Neuronal stem cell (in vitro differentiated cells): ENCODE measurements at regions not wholly inside any gene's neighbourhood (a gene's known extent, or its start where the extent isn't known, plus 50 kb on each side); places are given as distances from the start of the nearest gene placed in this dataset.

Experiments used
- DNase-seq: peaks from one replicate; pipeline ENCODE4 v3.0.0-alpha.2; 2013; ENCODE audit warnings: low spot score
- H2AFZ ChIP-seq: one replicate; pipeline ENCODE4 v1.6.1; 2013; ENCODE audit warnings: mild to moderate bottlenecking, low read length, inconsistent platforms
- H2AK5ac ChIP-seq: 2 replicates; pipeline ENCODE4 v1.6.1; 2013; ENCODE audit warnings: low read depth, mild to moderate bottlenecking, inconsistent platforms, low read length, moderate library complexity, mixed read lengths
- H2BK120ac ChIP-seq: 2 replicates; pipeline ENCODE4 v1.6.1; 2013; ENCODE audit warnings: low read depth, mild to moderate bottlenecking, inconsistent platforms, low read length, moderate library complexity, mixed read lengths
- H2BK12ac ChIP-seq: one replicate; pipeline ENCODE4 v1.6.1; 2013; ENCODE audit warnings: low read length, inconsistent platforms
- H2BK15ac ChIP-seq: 2 replicates; pipeline ENCODE4 v1.6.1; 2013; ENCODE audit warnings: mild to moderate bottlenecking, low read length, inconsistent platforms, mixed read lengths
- H2BK5ac ChIP-seq: one replicate; pipeline ENCODE4 v1.6.1; 2013; ENCODE audit warnings: inconsistent platforms, mild to moderate bottlenecking, low read length, moderate library complexity
- H3K14ac ChIP-seq: one replicate; pipeline ENCODE4 v1.6.1; 2013; ENCODE audit warnings: low read length, inconsistent platforms
- H3K18ac ChIP-seq: 2 replicates; pipeline ENCODE4 v1.6.1; 2013; ENCODE audit warnings: low read length, inconsistent platforms
- H3K23ac ChIP-seq: 2 replicates; pipeline ENCODE4 v1.6.1; 2013; ENCODE audit warnings: low read depth, mild to moderate bottlenecking, mixed read lengths, low read length, inconsistent platforms; ENCODE audit not compliant: poor library complexity
- H3K27ac ChIP-seq: replicated peaks from 3 replicates; pipeline ENCODE4 v1.5.1; 2013; ENCODE audit warnings: low read length, inconsistent platforms
- H3K27me3 ChIP-seq, 3 experiments: 2 replicates each; pipeline ENCODE4 v1.6.1; 2013; ENCODE audit warnings: low read length in 3 of 3, mild to moderate bottlenecking in 2 of 3, inconsistent platforms in 1 of 3, low read depth in 1 of 3, mixed read lengths in 1 of 3, moderate library complexity in 1 of 3; ENCODE audit not compliant: control insufficient read depth in 3 of 3, insufficient read depth in 3 of 3
- H3K36me3 ChIP-seq, 2 donors: replicated peaks in 1 of 2; 2 replicates each; pipeline ENCODE4 v1.6.1; 2013; ENCODE audit warnings: low read length in 2 of 2; ENCODE audit not compliant: control insufficient read depth in 2 of 2, insufficient read depth in 2 of 2
- H3K4ac ChIP-seq: 2 replicates; pipeline ENCODE4 v1.6.1; 2013; ENCODE audit warnings: inconsistent platforms, mild to moderate bottlenecking, low read length, moderate library complexity
- H3K4me1 ChIP-seq, 2 donors: 1 replicate in 1 of 2; 2 replicates in 1 of 2; pipeline ENCODE4 v1.6.1; 2013; ENCODE audit warnings: low read length in 2 of 2, low read depth in 1 of 2; ENCODE audit not compliant: control insufficient read depth in 2 of 2, insufficient read depth in 1 of 2
- H3K4me2 ChIP-seq: one replicate; pipeline ENCODE4 v1.6.1; 2013; ENCODE audit warnings: mild to moderate bottlenecking, low read length, inconsistent platforms; ENCODE audit not compliant: insufficient read depth, poor library complexity, severe bottlenecking
- H3K4me3 ChIP-seq, 2 donors: 2 replicates each; pipeline ENCODE4 v1.5.1; 2013; ENCODE audit warnings: low read length in 2 of 2, mild to moderate bottlenecking in 2 of 2, inconsistent platforms in 1 of 2, moderate library complexity in 1 of 2
- H3K79me1 ChIP-seq: one replicate; pipeline ENCODE4 v1.6.1; 2013; ENCODE audit warnings: low read depth, mild to moderate bottlenecking, inconsistent platforms, low read length, moderate library complexity
- H3K9ac ChIP-seq: one replicate; pipeline ENCODE4 v1.6.1; 2013; ENCODE audit warnings: mild to moderate bottlenecking, low read depth, low read length, inconsistent platforms; ENCODE audit not compliant: poor library complexity
- H3K9me3 ChIP-seq, 2 donors: replicated peaks in 1 of 2; 2 replicates each; pipeline versions ENCODE3 to v1.6.1; 2013; ENCODE audit warnings: low read length in 2 of 2, mild to moderate bottlenecking in 2 of 2, inconsistent platforms in 1 of 2, low read depth in 1 of 2, mixed read lengths in 1 of 2, moderate library complexity in 1 of 2; ENCODE audit not compliant: control insufficient read depth in 2 of 2, insufficient read depth in 1 of 2
- H4K8ac ChIP-seq: one replicate; pipeline ENCODE4 v1.6.1; 2013; ENCODE audit warnings: low read depth, mild to moderate bottlenecking, inconsistent platforms, low read length, moderate library complexity
- H4K91ac ChIP-seq: one replicate; pipeline ENCODE4 v1.6.1; 2013; ENCODE audit warnings: low read length, low read depth, mild to moderate bottlenecking, inconsistent platforms; ENCODE audit not compliant: poor library complexity
- WGBS, 2 donors: extraction: QIAGEN DNeasy Blood & Tissue Kit; methylation state at CpG; one replicate each; pipeline ENCODE4 v1.1.7; 2013; ENCODE audit warnings: missing lambda C conversion rate in 2 of 2, mixed read lengths in 1 of 2; ENCODE audit not compliant: insufficient read length in 2 of 2, insufficient replicate concordance in 1 of 2; ENCODE audit errors: extremely low coverage in 2 of 2; 5-methylcytosine and 5-hydroxymethylcytosine counted together

DNA sequence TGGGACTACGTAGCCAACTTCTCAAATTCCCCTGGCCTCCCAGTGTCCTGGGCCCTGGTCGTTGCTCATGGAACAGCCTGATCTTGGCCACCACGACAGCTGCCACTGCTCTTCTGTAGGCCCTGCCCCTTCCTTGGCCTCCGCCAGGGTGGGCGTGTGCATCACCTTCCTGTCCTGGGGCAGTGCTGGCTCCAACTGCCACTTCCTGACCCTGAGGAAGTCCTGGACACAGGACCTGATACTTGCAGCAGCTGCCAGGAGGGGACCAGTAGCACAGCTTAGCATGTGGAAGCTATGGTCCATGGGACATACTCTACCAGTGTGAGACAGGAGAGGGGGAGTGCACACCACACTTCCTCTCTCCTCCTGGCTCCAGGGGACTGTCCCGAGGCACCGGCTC is 145.2 kb downstream of the TENT4A start:
- H3K23ac ChIP-seq = no peak overlapping the region
- peak overlapping the region; percentile 48 for H3K18ac ChIP-seq
- H3K4me2 ChIP-seq = no peak overlapping the region
- no peak overlapping the region for H3K9ac ChIP-seq
- H4K91ac ChIP-seq = no peak overlapping the region
- H2AK5ac ChIP-seq = no peak overlapping the region
- H2BK5ac ChIP-seq = no peak overlapping the region
- H3K4me1 ChIP-seq = no peaks in the 10 kb centered on the region
- no CpG with 5 or more reads among the region's 7 CpGs for WGBS, 2 donors
- no peaks in the 10 kb centered on the region for H3K27me3 ChIP-seq
- no peak overlapping the region for H2BK15ac ChIP-seq
- H3K14ac ChIP-seq = peak overlapping the region; percentile 48
- H3K27ac ChIP-seq = no peak overlapping the region
- no peak overlapping the region for H2BK120ac ChIP-seq
- H3K9me3 ChIP-seq = peaks cover 0 to 3% of the 10 kb centered on the region in 2 donors
- H3K4ac ChIP-seq = no peak overlapping the region
- H2AFZ ChIP-seq = no peak overlapping the region
- H3K79me1 ChIP-seq = no peaks in the 10 kb centered on the region
- H3K4me3 ChIP-seq = peak overlapping the region in 1 of 2 donors; percentile 5
- DNase-seq = no peak
- no peak overlapping the region for H2BK12ac ChIP-seq
- no peak overlapping the region for H4K8ac ChIP-seq
- no peaks in the 10 kb centered on the region for H3K36me3 ChIP-seq

DNA sequence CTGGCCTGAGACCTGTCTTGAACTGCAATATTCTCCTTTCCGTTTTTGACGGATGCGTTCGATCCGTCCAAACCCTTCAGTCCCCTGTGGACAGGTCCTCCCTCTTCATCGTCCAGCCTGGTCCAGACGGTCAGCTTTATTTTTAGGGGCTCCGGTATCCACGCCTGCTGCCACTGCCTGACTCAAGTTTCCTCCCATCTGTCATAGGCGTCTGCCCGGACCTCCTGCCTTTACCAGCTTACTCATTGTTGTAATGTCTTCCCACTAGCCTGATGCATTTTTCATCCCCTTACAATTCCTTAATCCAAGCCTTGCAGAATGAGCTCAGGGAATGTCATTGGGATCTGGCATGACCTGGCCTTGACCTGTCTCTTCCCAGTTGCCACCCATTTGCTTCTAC is 145.8 kb downstream of the TENT4A start:
- Histone ChIP-seq H3K9ac (no peak overlapping the region), H3K9me3 (peaks cover 0 to 3% of the 10 kb centered on the region in 2 donors), H3K36me3 (no peaks in the 10 kb centered on the region), H3K27me3 (no peaks in the 10 kb centered on the region), H2BK5ac (no peak overlapping the region), H3K4me1 (no peaks in the 10 kb centered on the region), H3K18ac (no peak overlapping the region), H3K27ac (no peak overlapping the region), H2BK12ac (no peak overlapping the region), H2AK5ac (no peak overlapping the region), H3K4me2 (no peak overlapping the region), H3K14ac (no peak overlapping the region), H4K91ac (no peak overlapping the region), H2BK15ac (no peak overlapping the region), H2BK120ac (no peak overlapping the region), H3K4ac (no peak overlapping the region), H3K23ac (no peak overlapping the region), H3K79me1 (no peaks in the 10 kb centered on the region), H3K4me3 (no peak overlapping the region), H2AFZ (no peak overlapping the region), H4K8ac (no peak overlapping the region)
- no peak for DNase-seq
- no CpG with 5 or more reads among the region's 11 CpGs for WGBS, 2 donors

DNA sequence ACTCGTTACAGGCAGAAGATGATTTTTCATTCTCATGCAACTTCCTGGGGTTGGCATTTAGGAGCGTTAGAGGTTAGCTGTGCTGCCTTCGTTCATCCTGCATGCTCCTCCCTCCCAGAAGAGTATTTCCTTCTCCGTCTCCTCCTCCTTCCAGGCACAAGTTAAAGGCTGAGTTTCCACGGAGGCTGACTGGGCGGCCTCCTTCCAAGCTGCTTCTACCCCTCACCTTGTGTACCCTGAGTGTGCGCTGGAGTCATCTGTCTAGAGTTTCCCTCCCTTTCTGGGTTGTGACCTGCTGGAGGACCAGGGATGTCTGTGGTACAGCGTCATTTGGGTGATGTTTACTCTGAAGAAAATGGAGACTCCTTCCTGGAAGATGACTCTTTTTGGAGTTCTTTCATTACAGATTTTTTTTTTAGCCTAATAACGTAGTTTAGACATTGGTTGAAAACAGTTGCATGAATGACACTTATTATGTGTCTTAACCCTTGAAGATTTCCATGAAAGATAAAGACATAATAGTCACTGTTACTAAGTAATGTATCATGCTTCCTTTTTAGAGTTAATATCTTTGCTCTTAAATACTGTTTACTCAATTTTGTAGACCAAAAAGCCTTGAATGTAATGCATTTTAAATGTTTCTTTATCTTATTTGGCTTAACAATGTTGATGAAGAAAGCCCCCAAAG is 146.9 kb downstream of the TENT4A start:
- Histone ChIP-seq H3K79me1 (no peaks in the 10 kb centered on the region), H3K4me3 (no peak overlapping the region), H2BK120ac (no peak overlapping the region), H3K4ac (no peak overlapping the region), H2AFZ (no peak overlapping the region), H2BK15ac (no peak overlapping the region), H3K9me3 (peaks cover 0 to 3% of the 10 kb centered on the region in 2 donors), H3K4me2 (no peak overlapping the region), H3K27ac (no peak overlapping the region), H3K36me3 (no peaks in the 10 kb centered on the region), H3K4me1 (no peaks in the 10 kb centered on the region), H3K18ac (no peak overlapping the region), H2BK12ac (no peak overlapping the region), H2BK5ac (no peak overlapping the region), H3K27me3 (no peaks in the 10 kb centered on the region), H3K23ac (no peak overlapping the region), H4K8ac (no peak overlapping the region), H4K91ac (no peak overlapping the region), H3K9ac (no peak overlapping the region), H3K14ac (no peak overlapping the region), H2AK5ac (no peak overlapping the region)
- DNase-seq = no peak
- no CpG with 5 or more reads among the region's 9 CpGs for whole genome bisulfite sequencing, 2 donors

DNA sequence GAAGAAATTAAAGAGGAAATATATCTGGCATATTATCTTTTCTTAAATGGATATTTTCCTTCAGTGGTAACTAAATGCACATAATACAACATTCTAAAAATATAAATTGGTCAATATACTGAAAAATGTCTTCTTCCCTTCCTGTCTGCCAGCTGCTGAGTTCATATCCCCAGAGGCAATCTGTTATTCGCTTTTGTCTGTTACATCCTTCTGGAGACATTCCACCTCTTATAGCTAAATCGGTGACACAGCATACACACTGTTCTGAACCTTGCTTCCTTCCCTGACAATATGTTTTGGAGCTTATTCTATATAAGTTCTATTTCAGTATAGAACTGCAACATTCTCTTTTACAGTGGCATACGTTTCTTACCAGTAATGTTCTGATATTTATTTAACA is 147.8 kb downstream of the TENT4A start:
- Histone ChIP-seq H3K9ac (no peak overlapping the region), H3K4ac (no peak overlapping the region), H3K79me1 (no peaks in the 10 kb centered on the region), H3K27ac (no peak overlapping the region), H3K27me3 (no peaks in the 10 kb centered on the region), H3K4me2 (no peak overlapping the region), H2AFZ (no peak overlapping the region), H2BK15ac (no peak overlapping the region), H2BK12ac (no peak overlapping the region), H3K4me1 (no peaks in the 10 kb centered on the region), H2BK120ac (no peak overlapping the region), H4K91ac (no peak overlapping the region), H3K9me3 (peaks cover 0 to 3% of the 10 kb centered on the region in 2 donors), H4K8ac (no peak overlapping the region), H2AK5ac (no peak overlapping the region), H3K14ac (no peak overlapping the region), H3K4me3 (no peak overlapping the region), H2BK5ac (no peak overlapping the region), H3K18ac (no peak overlapping the region), H3K36me3 (no peaks in the 10 kb centered on the region), H3K23ac (no peak overlapping the region)
- WGBS, 2 donors = no CpG with 5 or more reads among the region's 3 CpGs
- no peak for DNase-seq
